NCI-H69 (cell line): ENCODE measurements at regions not wholly inside any gene's neighbourhood (a gene's known extent, or its start where the extent isn't known, plus 50 kb on each side); places are given as distances from the start of the nearest gene placed in this dataset.

Experiments used
- DNase-seq: peaks from one replicate; lab custom pipeline; 2025; lab: John Stamatoyannopoulos, UW

DNA sequence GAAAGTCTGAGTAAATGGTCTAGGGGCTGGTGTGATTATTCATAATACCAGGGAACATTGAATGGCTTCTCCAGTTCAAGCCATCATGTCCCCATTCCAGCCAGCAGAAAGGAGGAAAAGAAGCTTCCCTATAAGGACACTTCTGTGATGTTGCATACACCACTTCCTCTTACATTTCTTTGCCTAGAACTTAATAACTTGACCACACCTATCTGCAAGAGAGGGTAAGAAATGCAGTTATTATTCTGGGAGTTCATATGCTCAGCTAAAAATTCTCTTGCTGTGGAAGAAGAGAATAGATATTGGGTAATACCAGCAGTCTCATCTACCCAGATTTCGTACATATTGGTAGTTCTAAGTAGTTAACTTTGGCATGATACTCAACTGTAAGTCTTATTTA, 166.1 kb downstream of the SLC28A3 start:
- DNase-seq: no peak

GRCh38 chr9:84177407-84177806, 163.2 kb downstream of the SLC28A3 start:
- no peak for DNase-seq

DNA sequence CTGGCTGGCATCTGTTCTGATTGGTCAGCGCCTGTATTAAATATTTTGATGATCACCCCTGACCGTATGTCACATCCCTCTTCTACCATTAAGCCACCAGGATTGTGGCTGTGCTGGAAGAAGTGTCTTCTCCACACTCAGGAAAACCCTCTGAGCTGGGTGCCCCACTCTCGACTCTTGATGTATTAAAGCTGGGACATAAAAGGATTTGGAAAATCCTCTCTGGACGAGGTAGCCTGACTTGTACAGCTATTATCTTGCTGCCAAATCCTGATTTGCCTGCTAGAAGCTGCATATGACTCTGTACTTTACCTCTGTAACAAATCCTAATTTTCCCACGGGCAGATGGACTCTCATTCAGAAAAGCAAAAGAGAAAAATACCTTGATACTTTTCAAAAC, 161.0 kb downstream of the SLC28A3 start:
- DNase-seq: no peak

GRCh38 chr9:84187090-84187489, 153.5 kb downstream of the SLC28A3 start:
- DNase-seq: no peak

DNA sequence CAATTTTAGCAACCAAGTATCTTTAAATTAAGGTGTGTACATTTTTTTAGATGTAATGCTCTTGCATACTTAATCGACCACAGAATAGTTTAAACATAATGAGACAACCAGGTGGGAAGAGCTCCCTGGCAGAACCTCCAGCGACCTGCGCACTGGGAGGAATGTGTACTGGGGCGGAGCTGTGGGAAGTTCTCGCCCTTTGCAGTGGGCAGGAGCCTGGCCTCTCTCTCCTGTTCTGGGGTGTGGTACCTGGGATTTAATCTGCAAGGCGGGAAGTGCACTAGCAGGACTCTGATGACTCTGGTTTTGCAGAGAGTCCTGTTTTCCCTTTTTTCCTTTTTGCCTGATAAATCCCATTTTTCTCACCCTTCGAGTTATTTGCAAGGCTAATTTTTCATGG, 150.7 kb downstream of the SLC28A3 start:
- DNase-seq: no peak

- DNase-seq: no peak
These were observed 150.1 kb downstream of the SLC28A3 start for GRCh38 chr9:84190411-84190810.

- DNase-seq: peak; percentile 21
These were observed 133.7 kb downstream of the SLC28A3 start for GRCh38 chr9:84206801-84207370.

- peak; percentile 8 for DNase-seq
These were observed 133.0 kb downstream of the SLC28A3 start for GRCh38 chr9:84207491-84207951.

- no peak for DNase-seq
These were observed 128.3 kb downstream of the SLC28A3 start for GRCh38 chr9:84212246-84212645.

DNA sequence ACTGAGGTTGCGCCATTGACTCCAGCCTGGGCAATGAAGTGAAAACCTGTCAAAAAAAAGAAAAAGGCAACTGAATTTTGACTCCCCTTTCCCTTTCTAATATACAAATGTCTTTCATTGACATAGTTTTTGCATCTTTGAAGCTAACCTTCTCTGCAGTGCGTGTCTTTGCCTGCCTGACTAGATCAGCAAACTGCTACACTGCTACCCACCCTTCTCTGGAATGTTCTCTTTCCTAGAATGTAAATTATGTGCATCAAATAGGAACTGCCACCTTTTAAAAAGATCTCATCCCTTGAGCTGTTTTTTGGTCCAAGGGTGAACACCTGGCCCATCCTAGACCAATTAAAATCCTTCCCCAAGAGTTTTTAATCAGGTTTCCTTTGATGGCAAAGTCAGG, 127.6 kb downstream of the SLC28A3 start:
- no peak for DNase-seq

- no peak for DNase-seq
These were observed 124.4 kb downstream of the SLC28A3 start for GRCh38 chr9:84216151-84216550.

GRCh38 chr9:84218322-84218721, 122.2 kb downstream of the SLC28A3 start:
- no peak for DNase-seq

GRCh38 chr9:84224246-84224645, 116.3 kb downstream of the SLC28A3 start:
- no peak for DNase-seq
